ENCODE measurements at regions not wholly inside any gene's neighbourhood (a gene's known extent, or its start where the extent isn't known, plus 50 kb on each side); places are given as distances from the start of the nearest gene placed in this dataset.
"Not testable (repeated sequence)": the region's sequence is repeated elsewhere in the genome, so short reads cannot be mapped to it uniquely, and the experiment has no call there.

- H3K4me3 ChIP-seq (ENCODE audit: low read depth, low read length): no peak overlapping the region
- TF ChIP-seq CTCF (IDR thresholded peaks at IDR 0.05; ENCODE audit: insufficient read depth, low read length): no peak
- no peak for DNase-seq (ENCODE audit: low read depth)
Observed at GRCh38 chr19:5285311-5285710, 55.3 kb downstream of the PTPRS start.

- H3K4me3 ChIP-seq (ENCODE audit: low read depth, low read length): no peak overlapping the region
- no peak for DNase-seq (ENCODE audit: low read depth)
- TF ChIP-seq CTCF (IDR thresholded peaks at IDR 0.05; ENCODE audit: insufficient read depth, low read length): no peak
Observed at GRCh38 chr19:5282901-5283300, 57.7 kb downstream of the PTPRS start.

- no peak for TF ChIP-seq CTCF (IDR thresholded peaks at IDR 0.05; ENCODE audit: insufficient read depth, low read length)
Observed at GRCh38 chr19:5281588-5281987, 59.0 kb downstream of the PTPRS start.

GRCh38 chr19:5275668-5276067 is 64.9 kb downstream of the PTPRS start:
- H3K4me3 ChIP-seq (ENCODE audit: low read depth, low read length); DNase-seq (ENCODE audit: low read depth): not testable (repeated sequence)

More at GRCh38 chr19:5281588-5281987, 59.0 kb downstream of the PTPRS start:
- DNase-seq (ENCODE audit: low read depth): peak; percentile 14
- no peak overlapping the region for H3K4me3 ChIP-seq (ENCODE audit: low read depth, low read length)

- no peak overlapping the region for H3K4me3 ChIP-seq (ENCODE audit: low read depth, low read length)
- no peak for DNase-seq (ENCODE audit: low read depth)
- no peak for TF ChIP-seq CTCF (IDR thresholded peaks at IDR 0.05; ENCODE audit: insufficient read depth, low read length)
Observed at GRCh38 chr19:5273782-5274181, 66.8 kb downstream of the PTPRS start.

- TF ChIP-seq CTCF (IDR thresholded peaks at IDR 0.05; ENCODE audit: insufficient read depth, low read length): peak; percentile 34
- DNase-seq (ENCODE audit: low read depth): no peak
- no peak overlapping the region for H3K4me3 ChIP-seq (ENCODE audit: low read depth, low read length)
Observed at GRCh38 chr19:5271145-5271544, 69.5 kb downstream of the PTPRS start.

- no peak for TF ChIP-seq CTCF (IDR thresholded peaks at IDR 0.05; ENCODE audit: insufficient read depth, low read length)
- H3K4me3 ChIP-seq (ENCODE audit: low read depth, low read length): no peak overlapping the region
- no peak for DNase-seq (ENCODE audit: low read depth)
Observed at GRCh38 chr19:5269926-5270325, 70.7 kb downstream of the PTPRS start.
